Activated CD8-positive, alpha-beta memory T cell treated with anti-CD3 and anti-CD28 coated beads, Interleukin-2, amount 50 U/mL, for 4 hours (primary cell): ENCODE measurements at regions not wholly inside any gene's neighbourhood (a gene's known extent, or its start where the extent isn't known, plus 50 kb on each side); places are given as distances from the start of the nearest gene placed in this dataset.
"Not testable (repeated sequence)": the region's sequence is repeated elsewhere in the genome, so short reads cannot be mapped to it uniquely, and the experiment has no call there.

Source experiments
- DNase-seq: peaks from one replicate; pipeline ENCODE4 v3.0.0-alpha.2; 2020

DNA sequence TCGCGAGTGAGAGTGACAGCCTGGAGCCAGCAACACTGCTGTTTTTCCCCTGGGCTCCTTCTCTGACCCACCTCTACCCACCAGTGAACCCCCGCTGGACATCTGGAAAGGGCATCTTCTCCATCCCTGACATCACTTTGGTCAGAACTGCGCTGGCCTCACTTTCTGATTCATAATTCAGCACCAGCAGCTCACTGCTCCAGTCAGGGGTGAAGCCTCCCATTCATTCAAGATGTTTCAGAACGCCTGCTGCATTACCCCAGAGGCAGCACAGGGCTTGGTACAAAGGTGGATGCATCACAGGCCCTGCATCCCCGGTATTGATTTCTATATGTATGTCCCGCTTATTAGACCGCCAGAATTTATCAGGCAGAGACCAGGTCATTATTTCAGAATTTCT lies 182.8 kb upstream of the TSHZ3 start:
- DNase-seq, result no peak

DNA sequence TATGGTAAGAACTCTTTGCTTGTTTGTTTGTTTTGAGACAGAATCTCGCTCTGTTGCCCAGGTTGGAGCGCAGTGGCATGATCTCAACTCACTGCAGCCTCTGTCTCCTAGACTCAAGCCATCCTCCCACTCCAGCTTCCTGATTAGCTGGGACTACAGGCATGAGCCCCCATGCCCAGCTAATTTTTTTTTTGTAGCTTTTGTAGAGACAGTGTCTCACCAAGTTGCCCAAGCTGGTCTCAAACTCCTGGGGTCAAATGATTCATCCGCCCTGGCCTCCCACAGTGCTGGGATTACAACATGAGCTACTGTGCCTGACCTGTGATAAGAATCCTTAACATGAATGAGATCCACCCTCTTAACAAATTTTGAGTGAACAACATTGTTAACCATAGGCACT lies 183.9 kb upstream of the TSHZ3 start:
- DNase-seq, result no peak

DNA sequence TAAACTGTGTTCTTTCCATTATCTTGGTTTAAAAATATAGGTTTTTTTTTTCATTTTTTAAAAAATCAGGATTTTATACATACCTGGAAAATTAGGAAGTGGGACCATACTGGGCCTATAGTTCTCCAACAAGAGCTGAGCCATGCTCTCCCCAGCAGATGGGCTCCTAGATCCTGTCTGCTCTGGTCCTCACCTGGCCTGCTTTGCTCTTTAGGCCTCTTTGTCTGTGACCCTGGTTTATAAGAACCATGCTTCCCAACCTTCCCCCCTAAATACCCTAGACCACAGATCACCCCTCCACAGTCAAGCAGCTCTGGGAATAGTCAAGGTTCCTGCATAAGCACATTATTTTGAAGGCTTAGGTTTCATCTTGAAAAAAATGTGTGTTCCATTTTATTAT lies 185.0 kb upstream of the TSHZ3 start:
- DNase-seq, result no peak

DNA sequence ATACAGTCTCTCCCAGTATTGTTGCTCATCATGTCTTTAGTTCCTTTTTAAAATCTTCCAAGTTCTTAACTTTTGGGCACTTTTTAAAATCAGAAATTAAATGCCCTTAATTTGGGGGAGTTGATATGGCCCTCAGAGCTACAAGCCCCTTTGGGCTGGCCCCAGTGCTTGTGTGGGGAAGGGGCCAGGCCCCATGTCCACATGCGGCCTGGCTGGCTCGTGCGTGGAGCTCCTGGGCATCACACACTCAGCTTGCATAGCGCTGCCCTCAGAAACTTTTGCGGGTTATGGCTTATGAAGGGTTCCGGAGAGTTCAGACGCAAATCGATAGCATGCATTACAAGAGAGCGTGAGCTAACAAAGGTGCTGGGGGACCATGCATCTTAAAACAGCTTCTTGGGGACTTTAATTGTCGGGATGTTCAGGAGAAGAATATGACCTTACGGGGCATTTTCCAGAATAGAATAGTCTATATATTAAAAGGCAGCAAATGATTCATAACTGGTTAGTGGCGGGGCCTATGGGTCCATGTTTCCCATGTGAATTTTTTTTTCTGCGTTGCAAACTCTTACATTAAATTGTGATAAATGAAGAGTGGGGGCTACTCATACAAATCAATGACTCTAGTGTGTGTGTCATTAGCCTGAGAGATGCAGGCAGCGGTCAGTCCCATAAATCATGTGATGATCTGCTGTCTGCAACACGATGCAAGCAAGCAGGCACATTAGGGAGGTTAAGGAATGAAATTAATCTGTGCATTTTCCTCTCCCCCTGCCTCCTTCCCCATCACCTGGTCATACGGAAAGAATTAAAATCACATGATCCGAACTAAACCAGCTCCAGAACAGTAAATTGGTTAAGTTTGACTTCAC lies 185.8 kb upstream of the TSHZ3 start:
- DNase-seq, result no peak

DNA sequence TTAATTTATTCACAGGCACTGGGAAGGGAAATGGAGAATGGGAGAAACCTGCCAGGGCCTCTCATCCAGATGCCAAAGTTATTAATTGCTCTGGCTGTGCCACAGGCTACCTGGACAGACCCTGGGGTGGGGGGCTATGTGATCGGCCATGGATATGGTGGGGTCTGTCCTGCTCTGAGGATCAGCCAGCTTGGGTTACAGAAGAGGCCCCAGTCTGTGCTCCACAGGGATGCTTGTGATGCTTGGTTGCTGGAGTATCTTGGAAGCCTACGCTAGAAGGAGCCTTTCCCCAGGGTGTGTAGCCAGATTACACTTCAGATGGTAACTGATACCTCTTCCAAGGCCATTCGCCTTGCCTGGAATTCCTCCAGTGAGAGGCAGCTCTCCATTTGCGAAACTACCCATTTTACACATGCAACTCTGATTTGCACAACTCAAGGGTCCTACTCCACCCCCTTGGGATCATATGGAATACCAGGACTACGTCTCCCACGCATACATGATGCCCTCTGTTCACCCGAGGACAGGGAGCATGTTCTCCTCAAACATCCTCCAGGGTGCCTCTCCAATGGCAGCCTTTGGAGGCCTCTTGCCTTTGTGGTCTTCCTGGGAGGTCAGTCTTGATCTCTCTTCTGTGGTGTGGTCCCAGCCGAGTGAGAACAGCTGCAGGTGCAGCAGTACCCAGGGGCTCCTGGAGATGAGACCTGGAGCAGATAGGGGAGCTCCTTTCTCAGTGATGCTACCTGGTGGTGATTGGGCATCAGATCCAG lies 186.6 kb upstream of the TSHZ3 start:
- DNase-seq, result no peak

DNA sequence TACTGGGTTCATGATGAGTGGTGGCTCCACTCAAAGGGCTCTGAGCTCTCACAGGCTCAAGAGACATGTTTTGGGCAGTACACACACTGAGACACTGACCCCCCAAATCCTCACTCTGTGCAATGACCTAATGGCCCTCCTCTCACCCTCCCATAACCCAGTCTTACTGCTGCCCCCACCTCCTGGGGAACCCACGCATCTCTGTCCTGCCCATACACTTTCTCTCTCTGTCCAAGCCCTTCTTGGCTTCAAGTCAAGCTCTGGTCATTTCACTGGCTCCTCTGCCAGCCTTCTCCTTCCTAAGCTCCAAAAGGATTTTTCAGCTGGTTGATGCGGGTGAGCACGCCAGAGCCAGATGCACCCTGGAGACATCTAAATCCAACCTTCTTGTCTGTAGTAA lies 187.9 kb upstream of the TSHZ3 start:
- DNase-seq, result no peak

DNA sequence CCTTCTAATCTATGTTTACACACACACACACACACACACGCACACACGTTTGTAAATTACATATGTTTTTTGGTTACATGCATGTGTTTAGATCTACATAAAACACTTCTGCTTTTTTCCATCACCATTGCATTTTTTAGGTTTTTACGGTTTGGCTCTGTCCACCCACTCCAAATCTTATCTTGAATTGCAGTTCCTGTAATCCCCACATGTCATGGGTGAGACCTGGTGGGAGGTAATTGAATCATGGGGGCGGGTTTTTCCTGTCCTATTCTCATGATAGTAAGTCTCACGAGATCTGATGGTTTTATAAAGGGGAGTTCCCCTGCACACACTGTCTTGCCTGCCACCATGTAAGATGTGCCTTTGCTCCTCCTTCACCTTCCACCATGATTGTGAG lies 188.7 kb upstream of the TSHZ3 start:
- not testable (repeated sequence) for DNase-seq

DNA sequence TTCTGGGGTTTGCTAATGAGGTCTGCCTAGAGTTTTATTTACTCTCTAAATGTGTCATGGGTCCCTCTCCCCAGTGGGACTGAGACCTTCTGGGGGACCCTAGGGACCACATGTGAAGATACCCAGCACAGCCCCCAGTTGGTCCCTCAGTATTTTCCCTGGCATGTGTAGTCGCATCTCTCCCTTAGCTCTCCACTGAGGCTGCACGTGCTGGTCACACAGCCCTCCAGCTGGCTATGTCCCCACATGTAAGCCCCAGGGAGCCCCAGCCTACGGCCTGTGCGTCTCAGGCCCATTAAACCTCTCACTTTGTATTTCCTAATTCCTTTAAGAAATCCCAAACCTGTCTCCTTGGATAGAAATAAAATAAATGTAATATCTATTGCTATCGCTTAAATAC lies 189.6 kb upstream of the TSHZ3 start:
- DNase-seq, result no peak

DNA sequence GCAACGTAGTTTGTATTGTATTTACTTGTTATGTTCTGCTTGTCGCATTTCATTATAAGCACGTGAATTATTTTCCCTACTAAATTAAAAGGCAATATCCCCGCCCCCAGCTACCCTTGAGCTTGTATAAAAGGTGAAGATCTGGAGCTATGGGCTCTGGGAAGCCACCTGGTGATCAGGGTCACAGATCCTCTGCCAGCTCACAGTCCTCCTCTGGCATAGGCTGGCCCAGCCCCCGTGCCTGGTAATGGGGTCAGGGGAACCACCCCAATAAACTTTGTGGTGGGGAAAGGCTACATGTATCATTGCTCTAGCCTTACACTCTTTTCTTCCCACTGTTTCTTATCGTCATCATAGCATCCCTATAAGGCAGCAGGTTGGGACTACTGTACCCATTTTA lies 190.2 kb upstream of the TSHZ3 start:
- no peak for DNase-seq

DNA sequence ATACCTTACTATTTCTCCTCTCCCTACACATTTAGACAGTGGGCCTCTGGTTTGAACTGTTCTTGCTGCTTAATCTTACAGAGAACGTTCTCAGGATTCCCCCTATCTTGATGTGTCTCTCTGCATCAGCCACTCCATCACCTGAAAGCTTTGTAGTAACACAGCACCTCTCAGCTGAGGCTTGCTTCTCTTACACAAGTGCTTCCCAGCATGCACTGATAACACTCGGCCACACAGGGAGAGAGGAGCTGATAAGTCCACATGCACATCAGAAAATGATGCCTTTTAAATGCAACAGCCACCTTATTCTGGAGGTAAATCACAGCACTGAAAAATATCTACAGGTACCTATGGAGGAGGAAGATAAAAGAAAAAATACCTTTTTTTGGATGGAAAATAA lies 192.2 kb upstream of the TSHZ3 start:
- DNase-seq, result no peak

DNA sequence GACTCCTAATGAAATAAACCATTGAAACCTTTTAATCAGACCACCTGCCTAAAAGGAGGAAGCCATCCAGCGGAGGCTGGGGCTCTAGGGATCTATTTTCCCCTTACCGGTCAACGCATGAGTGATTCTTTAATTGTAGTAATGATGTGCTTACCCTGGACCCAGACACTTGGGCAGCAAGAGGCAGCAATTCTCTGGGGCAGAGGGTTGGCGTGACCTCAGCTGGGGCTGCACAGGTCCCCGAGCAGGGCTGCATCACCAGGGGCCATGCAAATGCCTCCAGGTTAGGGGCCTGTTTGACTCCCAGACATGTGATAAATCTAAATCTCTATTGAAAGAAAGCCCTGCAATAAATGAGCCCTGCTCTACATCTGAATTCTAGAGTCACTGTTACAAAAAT lies 194.2 kb upstream of the TSHZ3 start:
- DNase-seq, result no peak

DNA sequence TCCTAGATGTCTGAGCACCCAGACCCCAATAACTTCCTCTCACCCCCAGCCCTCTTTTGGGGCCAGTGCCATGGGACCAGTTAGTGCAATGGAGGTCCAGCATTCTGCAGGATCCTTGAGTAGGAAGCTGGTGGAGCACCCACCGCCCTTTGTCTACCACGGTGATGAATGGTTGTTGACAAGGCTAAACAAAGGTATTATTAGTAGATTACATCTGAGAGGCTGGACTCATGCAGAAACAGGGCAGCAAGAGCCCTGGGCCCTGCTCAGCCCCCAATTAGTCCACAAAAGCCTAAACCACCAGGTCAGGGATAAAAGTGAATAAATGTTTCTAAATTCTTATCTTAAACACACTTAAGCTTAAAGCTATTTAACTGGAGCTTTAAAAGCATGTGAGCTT lies 196.5 kb upstream of the TSHZ3 start:
- DNase-seq, result no peak

DNA sequence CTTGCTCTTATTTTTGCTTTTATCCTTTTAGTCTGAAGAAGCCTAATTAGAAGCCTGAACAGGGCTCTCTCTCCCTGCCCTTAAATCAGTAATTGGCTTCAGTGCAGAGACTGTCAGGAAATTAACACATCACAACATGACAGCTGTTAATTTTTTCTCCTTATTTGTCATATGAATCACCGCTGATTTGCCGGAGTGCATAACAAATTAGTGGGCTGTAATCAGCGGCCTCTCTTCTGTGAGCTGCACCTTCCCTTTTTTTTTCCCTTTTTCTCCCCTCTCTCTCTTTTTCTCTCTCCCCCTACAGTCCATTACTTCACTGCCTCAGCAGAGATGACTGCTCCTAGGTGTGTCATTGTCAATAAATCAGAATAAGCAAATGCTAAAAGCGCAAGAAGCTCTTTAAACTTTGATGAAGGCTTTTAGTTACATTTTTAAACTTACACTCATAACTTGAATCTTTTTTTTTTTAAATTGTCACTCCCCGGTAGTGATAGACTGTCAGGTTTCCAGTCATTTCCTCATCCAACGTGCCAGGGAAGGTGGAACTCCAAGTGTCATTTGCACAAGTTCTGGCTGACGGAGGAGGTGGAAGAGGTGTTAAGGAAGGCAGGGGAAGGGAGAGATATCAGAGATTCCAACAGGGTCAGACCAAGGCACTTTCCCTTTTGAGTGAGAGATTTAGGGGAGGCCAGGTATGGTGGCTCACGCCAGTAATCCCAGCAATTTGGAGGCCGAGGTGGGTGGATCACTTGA lies 197.1 kb upstream of the TSHZ3 start:
- no peak for DNase-seq

DNA sequence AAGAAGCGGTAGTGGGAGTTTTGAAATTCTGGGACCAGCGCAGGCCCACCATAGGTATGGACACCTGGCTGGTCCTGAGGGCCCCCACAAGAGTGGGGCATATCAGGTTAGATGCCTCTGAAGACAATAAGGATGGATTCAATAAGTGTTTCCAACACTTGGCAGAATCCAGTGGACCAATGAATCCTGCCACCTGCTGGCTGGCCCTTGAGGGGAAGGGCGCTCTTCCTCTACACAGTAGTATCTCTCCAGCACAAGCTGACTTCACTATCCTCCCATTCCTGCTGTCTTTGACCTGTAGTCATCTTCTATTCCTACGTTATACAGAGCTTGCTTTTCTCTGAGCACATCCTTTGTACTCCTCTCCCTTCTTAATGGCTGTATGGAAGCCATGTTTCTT lies 199.7 kb upstream of the TSHZ3 start:
- DNase-seq, result no peak

DNA sequence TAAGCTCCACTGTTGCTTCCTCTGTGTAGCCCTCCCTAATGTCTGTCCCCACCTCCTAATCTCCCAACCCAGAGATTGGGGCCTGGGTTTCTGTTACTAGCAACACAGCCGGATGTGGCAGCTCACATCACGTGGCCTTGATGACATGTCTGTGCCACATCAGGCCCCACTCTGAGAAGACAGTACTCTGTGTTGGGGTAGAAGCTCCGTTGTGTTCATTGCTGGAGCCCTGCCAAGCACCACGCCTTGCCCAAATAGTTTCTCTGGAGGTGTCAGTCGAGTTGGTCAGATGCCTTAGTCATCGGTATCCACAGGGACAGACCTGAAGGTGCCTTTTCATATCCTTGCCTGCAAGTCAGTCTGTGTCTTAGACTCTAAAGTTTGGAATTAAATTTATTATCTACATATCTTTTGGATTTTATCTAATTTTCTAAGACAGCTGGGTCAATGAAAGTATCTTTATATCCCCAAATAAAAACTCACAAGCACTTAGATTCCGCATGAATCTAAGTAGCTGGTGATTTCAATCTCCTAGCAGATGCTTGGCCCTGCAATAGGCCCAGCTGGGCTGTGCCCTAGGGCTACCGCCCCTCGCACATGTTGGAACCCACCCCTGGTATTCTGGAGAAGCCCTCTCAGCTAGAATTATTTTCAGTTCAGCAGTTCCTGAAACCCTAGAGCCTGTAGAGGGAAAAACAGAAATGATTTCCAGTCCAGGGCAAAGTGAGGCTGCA lies 204.0 kb upstream of the TSHZ3 start:
- no peak for DNase-seq

DNA sequence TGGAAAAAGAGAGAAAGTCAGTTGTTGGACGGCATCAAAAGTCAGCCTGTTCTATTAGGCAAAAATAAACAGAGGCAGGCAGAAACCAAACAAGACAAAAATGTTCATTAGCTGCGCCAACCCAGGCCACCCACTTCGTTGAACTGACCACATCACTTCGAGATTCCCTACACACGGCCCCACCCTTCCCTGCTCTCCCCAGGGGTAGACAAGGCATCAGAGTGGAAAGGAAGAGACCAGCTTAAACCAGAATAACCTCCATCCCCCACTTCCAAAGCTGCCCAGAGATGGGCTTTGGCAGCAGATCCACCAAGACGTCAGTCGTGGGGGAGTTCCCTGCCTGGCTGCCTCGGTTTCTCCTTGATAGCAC lies 204.6 kb upstream of the TSHZ3 start:
- DNase-seq, result no peak

DNA sequence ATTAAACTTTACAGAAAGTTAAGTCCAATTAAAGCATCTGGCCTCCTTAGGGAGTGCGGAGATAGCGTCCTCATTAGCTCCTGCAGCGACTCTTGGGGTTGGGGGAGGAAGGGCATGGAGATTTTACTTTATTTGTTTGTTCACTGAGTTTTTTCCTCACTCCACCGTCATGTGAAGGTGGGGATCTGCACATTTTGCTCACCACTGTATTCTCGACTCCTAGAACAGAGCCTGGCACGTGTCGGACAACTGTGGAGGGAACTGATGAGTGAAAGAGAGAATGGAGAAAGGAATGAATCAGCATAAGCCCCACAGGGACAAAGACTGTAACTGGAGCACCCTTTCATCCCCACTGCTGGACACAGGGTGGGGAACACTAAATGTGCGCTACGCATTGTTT lies 205.1 kb upstream of the TSHZ3 start:
- no peak for DNase-seq

DNA sequence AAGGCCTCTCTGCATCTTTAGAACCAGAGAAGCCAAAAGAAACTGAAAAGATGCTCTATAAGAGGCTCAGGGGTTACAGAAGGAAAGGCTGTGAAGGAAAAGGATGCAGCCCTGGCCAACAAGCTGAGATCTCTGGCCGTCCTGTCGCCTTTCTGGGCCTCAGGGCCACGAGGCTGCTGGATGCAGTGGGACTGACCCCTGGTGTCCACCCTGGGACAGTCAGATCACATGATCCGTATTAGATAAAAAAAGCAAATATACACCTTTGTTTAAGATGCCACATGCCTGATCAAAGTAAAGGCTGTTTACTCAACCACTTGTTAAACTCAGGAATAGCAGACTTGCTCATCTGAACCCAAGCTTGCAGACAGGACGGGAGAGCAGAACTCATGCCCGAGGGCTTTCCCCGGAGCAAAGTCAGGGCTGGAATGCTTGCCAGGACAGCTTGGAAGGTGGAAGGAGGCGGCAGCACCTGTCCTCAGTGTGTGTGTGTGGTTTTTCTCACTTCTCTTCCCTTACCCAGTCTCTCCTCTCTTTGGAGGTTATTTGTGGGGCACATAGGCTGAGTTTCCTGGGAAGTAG lies 206.5 kb upstream of the TSHZ3 start:
- DNase-seq, result no peak

DNA sequence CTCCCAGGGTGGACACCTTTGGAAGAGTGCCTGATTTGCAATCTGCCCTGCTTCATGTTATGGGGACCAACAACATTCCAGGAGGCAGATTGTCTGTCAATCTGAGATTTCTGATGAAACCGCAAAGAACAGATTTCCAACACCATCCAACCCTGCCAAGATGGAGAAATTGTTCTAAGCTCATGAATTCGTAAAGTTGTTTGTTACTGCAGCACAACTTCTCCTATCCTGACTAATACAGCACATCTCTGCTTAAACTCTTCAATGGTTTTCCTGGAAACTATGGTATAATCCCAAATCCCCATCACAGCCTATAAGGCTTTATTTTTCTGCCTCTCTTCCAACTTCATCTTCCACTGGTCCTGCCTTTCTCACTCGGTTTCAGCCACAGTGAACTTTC lies 210.3 kb upstream of the TSHZ3 start:
- DNase-seq, result no peak

DNA sequence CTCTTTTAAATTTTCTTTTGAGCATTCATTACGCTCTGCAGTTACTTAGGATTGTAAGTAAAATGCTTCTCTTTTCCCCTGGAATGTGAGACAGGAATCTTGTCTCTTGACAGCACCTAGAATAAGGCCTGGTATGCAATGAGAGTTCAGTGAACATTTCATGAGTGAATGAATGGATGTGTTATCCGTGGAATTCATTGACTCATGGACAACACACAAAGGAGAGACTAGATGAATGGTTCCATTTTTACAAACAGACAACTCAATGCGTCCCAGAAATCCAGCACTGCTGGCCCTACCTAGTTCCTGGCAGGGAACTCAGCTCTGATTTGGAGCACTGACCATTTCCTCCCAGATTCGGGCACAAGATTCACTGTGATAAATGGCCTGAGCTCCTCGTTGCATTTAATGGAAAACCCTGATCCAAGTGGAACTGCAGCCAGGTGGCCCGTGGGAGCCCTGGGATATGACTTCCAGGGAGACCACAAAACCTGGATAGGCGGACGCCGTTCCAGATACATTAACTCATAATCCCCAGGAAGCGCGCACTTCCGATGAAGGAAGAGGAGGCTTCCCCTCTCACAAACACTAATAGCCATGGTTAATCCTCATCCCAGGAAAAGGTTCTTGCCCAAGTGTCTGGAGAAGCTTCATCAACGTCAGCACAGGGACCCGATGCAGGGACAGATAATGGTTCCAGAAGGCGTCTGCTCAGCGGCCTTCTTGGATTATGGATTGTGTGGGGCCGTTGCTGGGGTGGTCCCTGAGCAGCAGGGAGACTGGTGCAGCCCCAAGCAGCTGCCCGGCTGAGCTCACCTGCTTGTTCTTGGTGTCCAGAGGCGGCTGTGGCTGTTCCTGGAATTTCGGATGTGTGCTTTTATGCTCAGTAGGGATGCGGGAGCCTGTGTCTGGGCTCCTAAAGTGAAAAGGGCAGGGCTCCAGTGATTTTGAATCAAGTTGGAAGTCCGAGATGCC lies 211.1 kb upstream of the TSHZ3 start:
- no peak for DNase-seq

DNA sequence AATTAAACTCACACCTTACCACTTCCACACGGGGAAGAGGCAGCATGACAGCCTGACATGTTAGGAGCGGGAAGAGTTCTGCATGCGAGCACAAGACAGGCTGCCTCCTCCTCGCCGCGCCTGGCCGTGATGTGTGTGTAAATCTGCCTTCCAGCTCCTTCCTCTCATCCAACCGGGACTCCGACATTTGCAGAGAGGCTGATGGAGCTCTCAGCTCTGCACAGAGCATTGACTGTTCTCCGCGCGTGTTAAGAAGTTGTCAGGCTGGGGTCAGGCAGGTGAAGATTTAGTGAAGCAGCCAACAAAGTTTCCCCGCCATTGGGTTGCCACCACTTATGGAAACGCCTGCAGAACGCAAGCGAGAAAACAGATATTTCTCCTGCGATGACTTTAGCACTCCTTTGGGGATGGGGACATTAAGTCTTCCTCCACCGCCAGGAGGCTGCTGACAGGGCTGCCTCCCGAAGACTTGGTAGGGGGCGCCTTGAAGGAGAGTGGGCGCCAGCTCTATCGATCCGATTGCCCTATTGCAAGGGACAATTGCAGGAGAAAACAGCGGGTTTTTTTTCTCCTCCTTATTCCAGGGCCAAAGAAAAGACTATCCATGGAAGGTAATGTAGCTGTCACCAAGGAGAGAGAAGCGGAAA lies 213.9 kb upstream of the TSHZ3 start:
- DNase-seq, result no peak
